HK-2 (cell line): ENCODE measurements at regions not wholly inside any gene's neighbourhood (a gene's known extent, or its start where the extent isn't known, plus 50 kb on each side); places are given as distances from the start of the nearest gene placed in this dataset.

Experiments used
- DNase-seq: peaks from one replicate; pipeline ENCODE4 v3.0.0-alpha.2; 2018; ENCODE audit not compliant: unreplicated experiment

DNA sequence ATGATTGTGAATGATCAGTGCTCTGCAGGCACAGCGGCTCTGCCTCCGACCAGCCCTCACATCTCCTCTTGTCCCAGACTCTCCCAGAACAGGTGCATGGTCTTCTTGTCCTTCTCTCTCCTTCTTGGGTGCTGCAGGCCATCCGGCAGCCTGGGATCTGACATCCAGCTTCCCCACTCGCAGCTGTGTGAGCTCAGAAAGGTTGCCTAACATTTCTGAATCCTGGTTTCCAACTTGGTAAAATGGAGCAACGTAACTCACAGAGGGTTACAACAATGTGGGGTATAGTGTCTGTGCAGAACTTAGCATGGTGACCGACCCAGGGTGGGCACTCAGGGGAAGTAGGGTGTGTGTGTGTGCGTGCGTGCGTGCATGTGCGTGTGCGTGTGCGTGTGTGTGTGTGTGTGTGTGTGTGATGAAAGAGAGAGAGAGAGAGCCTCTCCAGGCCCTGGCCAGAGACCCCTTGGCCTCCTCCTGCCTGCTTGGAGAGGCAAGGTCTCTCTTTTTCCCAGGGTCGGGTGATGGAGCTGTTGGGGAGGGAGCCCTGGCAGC is 110.1 kb downstream of the SNX5 start:
- no peak for DNase-seq

GRCh38 chr20:17857639-17858449 is 110.8 kb downstream of the SNX5 start:
- DNase-seq, result no peak

DNA sequence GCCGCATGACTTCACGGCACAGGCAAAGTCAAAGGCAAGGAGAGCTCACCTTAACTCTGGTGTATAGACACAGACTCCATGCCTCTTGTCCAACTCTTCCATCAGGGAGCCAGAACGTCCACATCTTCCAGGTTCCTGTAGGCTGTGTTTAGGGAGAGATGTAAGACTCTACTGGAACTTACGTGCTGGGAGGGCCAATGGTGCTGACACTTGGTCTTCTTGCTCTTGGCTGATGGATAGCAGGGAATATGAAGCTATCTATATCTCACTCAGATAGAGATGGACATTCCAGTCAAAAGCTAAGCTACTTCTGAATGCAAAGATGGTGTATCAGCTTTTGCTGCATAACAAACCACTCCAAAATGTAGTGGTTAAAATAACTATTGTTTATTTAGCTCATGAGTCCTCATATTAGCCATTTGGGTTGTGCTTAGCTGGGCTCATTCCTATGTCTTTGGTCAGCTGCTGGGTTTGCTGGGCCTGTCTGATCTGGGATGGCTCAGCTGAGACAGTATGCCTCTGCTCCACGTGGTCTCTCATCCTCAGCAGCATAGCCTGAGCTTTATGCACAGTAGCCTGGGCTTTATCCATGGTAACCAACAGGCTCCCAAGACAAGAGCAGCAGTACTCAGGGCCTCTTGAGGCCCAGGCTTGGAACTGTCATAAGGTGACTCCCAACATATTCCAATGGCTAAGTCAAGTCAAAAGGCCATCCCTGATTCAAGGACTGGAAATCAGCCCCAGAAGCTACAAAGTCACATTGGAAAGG is 111.6 kb downstream of the SNX5 start:
- no peak for DNase-seq

- DNase-seq, result no peak
These were observed 112.5 kb downstream of the SNX5 start for GRCh38 chr20:17856024-17856564.

DNA sequence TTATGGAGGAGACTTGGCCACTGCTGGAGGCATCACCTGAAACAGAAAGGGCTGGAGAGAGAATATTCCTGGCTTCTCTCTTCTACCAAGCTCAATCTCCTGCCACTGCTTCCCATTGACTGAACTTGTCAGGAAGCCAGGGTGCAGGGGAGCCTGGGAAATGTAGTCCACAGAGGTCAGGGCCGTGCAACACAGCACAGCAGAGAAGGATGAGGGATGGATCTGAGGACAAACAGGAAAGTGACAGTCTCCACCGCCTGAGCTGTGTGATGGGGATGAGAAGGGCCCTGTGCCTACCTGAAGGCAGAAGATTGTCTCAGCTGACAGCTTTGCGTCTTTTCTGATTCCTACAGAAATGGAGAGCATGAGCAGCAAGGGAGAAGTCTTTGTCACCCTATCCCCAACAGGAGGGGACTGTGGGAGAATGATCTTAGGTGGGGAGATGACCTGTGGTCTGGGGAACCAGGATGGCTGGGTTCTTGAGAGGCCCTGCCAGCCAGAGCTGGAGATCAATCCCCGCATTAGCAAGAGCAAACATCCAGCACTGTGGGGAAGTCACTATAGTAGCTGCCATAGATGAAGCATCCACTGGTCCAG is 114.2 kb downstream of the SNX5 start:
- DNase-seq, result no peak

DNA sequence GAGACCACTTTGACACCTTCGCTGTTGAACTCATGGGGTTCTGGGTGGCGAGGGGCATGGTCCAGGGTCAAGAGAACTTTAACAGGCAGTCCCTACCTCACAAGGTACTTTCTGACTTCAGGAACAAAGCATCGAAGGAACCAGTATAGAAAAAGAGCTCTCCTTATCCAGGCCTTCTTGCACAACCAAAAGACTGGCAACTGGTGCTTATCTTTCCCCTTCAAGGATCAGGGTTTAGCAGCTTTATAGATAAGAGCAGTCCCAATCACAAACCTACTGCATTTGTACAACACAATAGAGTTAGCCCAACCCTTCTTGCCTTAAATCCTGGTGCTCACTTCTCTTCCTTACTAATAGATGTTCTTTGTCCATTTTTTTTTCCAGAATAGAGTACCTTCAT is 116.3 kb downstream of the SNX5 start:
- no peak for DNase-seq

DNA sequence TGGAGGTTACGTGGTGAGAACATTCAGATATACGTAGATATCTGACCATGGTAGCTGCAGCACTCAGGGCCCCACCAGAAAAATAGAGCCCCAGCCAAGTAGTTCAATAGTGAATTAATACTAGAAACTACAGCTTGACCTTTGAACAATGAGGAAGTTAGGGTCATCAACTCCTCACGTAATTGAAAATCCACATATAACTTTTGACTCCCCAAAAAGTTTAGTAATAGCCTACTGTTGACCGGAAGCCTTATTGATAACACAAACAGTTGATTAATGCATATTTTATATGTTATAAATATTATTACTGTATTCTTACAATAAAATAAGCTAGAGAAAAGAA is 117.9 kb downstream of the SNX5 start:
- no peak for DNase-seq

DNA sequence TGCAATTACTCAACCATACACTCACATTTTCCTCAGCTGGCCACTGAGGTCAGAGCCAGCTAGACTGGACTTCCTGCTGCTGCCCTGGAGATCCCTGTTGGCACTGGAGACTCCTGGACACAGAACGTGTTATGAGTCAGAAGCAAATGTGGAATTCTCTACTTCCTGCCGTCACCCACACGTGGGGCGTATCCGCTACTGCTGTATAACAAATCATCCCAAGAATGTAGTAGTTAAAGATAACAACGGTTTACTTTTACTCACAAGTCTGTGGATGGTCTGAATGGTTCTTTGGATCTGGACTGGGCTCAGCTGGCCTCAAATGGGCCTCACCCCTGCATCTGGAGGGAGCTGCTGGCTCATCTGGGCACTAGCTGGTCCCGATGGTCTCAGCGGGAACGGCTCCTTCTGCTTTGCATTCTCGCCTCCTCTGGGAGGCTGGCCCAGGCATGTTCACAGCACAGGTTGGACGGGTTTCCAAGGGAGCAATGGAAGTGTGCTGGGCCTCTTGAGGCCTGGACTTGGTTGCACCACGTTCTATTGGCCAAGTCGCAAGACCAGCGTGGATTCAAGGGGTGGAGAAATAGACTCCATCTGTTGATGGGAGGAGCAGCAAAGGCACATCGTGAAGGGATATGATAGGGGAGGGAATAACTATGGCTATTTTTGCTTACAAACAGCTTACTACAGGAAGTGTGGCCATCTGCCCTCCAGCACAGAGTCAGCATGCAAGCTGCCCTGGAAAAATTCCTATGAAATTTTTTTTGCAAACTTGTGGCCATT is 118.5 kb downstream of the SNX5 start:
- DNase-seq, result peak; percentile 57

- no peak for DNase-seq
These were observed 119.3 kb downstream of the SNX5 start for GRCh38 chr20:17849138-17849900.

- DNase-seq, result no peak
These were observed 120.1 kb downstream of the SNX5 start for GRCh38 chr20:17848249-17849048.

DNA sequence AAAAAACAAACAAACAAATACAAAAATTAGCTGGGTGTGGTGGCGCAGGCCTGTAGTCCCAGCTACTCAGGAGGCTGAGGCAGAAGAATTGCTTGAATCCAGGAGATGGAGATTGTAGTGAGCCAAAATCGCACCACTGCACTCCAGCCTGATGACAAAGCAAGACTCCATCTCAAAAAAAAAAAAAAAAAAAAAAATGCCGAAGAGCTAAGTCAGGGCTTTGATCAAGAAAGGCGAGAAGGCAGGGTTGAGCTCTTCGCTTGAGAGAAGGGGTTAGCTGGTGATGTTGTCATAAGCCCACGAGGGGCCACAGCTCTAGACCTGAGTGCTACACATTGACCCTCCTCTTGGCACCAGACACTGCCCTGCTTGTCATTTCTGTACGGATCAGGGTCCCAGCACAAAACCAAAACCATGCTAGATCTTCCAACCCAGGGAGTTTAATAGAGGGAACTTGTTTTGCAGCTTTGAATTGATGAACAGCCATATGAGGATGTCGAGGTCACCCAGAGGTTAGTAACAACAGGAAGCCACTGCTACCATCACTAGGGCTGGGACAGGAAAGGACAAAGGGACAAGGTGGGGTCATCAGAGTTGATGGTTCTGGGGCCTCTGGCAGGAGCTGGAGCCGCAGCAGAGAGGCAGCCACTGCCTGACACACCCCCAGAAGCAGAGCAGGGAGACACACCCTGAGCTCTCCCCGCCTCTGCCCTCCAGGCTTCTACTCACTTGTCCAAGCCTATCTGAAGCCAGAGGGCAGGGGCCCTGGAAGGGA is 122.7 kb downstream of the SNX5 start:
- DNase-seq, result no peak

GRCh38 chr20:17844549-17845298 is 123.9 kb downstream of the SNX5 start:
- no peak for DNase-seq

GRCh38 chr20:17844133-17844429 is 124.5 kb downstream of the SNX5 start:
- DNase-seq, result no peak

DNA sequence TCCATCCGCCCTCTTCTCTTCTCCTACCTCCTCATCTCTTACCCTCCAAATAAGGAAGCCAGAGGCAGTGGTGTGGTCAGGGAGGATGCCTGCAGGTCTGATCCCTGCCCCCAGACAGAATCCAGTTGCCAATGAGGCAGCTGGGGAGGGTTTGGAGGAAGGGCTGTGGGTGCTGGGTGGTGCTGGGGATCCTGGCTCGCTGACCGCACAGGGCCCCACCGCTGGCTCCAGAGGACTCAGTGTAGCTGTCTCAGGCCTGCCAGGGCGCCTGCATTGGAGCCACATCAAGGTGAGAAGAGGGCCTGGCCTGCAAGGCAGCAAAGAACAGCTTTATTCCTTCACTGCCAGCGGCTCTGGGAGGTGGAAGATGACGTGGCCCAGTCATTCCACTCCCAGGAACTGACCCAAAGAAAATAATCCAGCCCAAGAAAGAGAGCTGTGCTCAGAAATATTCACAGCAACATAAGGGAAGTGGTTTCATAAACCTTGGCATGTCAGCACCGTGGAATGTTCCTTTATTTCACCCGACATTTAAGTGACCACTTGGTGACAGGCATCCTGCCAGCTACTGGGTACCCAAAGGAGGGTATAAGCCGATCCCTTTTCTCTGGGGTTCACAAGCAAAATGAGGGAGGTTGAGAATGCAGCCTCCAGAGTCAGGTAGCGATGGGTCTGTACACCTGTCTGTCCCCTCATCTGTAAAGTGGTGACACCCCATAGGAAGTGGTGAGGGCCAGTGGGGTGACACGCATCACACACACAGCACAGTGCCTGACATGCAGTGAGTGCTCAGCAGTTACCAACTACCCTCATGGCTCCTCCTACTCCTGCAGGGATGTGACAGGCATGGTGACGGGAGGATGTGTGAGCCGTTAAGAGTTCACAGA is 125.1 kb downstream of the SNX5 start:
- DNase-seq, result peak; percentile 18

- DNase-seq, result no peak
These were observed 126.8 kb downstream of the SNX5 start for GRCh38 chr20:17841751-17842215.

DNA sequence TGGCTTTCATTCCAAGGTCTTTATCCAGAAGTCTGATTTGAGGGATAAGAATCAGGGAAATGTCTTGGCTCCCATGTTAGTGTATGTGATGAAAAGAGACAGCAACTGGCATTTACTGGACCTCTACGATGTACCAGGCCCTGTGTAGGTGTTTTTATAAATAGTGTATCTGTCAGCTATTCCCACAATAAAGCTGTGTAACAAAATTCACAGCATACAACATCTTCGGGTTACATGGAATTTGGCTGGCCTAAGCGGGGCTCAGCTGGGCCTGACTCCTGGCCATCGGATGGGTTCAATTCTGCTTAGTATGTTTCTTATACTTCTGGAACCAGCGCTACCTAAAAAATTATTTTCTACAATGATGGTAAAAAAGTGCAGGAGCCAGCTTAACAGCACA is 128.2 kb downstream of the SNX5 start:
- DNase-seq, result no peak

GRCh38 chr20:17838921-17839320 is 129.7 kb downstream of the SNX5 start:
- no peak for DNase-seq

GRCh38 chr20:17837179-17837578 is 131.4 kb downstream of the SNX5 start:
- no peak for DNase-seq
